HG03565 (cell line): ENCODE measurements at regions not wholly inside any gene's neighbourhood (a gene's known extent, or its start where the extent isn't known, plus 50 kb on each side); places are given as distances from the start of the nearest gene placed in this dataset.

Source experiments
- ATAC-seq: cut with Tn5 transposase; IDR thresholded peaks from one replicate; pipeline ENCODE4 v1.9.1; 2021; ENCODE audit warnings: mild to moderate bottlenecking, moderate library complexity; ENCODE audit not compliant: unreplicated experiment

GRCh38 chr1:181863736-181864135 is 197.8 kb downstream of the ZNF648 start:
- ATAC-seq: no peak

DNA sequence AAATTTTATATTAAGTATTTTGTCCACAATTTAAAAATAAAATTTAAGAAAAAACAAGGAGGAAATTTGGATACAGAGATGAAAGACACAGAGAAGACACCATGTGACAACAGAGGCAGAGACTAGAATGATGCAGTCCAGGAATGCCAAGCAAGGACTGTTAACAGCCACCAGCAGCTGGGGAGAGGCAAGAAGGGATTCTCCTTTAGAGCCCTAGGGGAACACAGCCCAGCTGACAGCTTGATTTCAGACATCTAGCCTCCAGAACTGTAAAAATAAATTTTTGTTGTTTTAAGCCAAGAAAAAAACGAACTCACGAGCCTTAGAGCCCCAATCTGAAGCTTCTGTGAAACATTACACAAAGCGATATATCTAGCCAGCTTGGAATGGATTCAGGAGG is 198.5 kb downstream of the ZNF648 start:
- ATAC-seq: no peak

DNA sequence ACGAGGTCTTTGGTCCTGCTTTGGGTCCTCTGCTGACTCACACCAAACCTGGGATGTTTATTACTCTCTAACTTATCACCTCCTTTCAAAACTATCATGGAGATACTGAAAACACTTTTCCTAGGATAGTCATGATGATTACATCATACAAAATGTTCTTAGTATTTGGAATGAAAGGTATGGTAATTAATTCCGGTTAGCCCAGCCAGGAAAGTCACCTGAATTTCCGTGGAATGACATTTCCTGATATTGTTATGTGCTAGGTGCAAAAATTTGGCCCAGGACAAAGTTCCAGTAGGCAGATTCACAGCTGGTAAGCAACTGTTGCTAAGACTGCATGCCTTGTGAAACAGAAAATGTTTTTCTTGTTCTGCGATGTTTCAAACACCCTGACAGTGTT is 203.4 kb downstream of the ZNF648 start:
- no peak for ATAC-seq
